Globus pallidus (tissue), 1 donor: ENCODE measurements at regions not wholly inside any gene's neighbourhood (a gene's known extent, or its start where the extent isn't known, plus 50 kb on each side); places are given as distances from the start of the nearest gene placed in this dataset.
"Not testable (repeated sequence)": the region's sequence is repeated elsewhere in the genome, so short reads cannot be mapped to it uniquely, and the experiment has no call there.

Experiments used
- DNase-seq: peaks from one replicate; pipeline ENCODE4 v3.0.0-alpha.2; 2015; ENCODE audit warnings: low spot score

DNA sequence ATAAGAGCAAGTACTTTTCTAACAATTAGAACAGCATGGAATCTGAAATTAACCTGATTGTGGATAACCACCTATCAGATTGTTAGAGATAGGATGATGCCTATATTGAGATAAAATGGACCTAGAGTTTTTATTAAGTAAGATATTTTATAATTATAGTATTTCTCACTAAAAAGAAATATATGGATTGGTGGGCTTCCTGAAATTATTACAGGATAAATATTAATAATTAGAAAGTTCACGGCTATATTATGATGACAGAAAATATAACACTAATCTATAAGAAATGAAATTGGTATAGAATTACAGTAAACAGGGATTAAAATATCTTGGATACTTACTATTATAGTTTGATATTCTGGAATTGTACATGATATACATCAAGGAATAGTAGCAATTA, 378.0 kb upstream of the SPRY2 start:
- DNase-seq: no peak

- DNase-seq: no peak
Observed at GRCh38 chr13:80717776-80718175, 376.9 kb upstream of the SPRY2 start.

DNA sequence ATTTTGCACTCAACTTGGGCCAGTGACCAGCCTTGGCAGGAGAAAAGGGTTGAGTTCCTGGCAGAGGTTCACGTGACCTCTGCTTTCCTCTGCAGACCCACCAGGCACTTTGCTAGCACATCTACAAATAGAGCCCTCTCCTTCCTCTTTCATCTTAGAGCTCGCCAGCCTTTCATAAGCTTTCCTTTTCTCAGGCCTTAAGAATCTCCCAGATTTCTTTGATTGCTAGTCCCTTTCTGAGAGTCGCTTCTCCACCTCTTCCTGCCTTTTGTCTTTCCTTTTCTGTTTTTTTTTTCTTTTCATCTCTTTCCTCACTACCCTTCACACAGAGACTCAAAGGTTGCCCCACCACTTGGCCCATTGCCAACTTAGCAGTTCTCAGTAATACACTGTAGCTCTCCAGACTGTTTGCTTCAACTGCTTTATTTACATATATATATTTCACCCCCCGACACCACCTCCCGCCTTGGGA, 375.7 kb upstream of the SPRY2 start:
- peak; percentile 30 for DNase-seq

GRCh38 chr13:80712026-80712425, 371.1 kb upstream of the SPRY2 start:
- no peak for DNase-seq

DNA sequence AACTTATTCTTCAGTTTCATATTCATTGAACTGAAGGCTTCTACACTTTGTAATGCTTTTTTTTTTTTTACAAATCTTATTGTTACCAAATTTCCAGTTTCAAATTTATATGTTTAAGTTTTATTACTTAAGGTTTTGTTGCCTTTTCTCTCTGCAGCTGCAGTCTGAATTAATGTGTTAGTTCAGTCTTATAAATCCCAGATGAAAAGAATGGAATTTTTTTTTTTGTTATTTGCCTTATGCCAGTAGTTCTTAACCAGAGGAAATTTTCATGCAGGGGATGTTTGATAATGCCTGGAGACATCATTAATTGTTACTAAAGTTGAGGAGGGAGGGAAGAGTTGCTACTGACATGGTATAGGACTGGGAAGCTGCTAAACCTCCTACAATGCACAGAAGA, 367.9 kb upstream of the SPRY2 start:
- DNase-seq: no peak

DNA sequence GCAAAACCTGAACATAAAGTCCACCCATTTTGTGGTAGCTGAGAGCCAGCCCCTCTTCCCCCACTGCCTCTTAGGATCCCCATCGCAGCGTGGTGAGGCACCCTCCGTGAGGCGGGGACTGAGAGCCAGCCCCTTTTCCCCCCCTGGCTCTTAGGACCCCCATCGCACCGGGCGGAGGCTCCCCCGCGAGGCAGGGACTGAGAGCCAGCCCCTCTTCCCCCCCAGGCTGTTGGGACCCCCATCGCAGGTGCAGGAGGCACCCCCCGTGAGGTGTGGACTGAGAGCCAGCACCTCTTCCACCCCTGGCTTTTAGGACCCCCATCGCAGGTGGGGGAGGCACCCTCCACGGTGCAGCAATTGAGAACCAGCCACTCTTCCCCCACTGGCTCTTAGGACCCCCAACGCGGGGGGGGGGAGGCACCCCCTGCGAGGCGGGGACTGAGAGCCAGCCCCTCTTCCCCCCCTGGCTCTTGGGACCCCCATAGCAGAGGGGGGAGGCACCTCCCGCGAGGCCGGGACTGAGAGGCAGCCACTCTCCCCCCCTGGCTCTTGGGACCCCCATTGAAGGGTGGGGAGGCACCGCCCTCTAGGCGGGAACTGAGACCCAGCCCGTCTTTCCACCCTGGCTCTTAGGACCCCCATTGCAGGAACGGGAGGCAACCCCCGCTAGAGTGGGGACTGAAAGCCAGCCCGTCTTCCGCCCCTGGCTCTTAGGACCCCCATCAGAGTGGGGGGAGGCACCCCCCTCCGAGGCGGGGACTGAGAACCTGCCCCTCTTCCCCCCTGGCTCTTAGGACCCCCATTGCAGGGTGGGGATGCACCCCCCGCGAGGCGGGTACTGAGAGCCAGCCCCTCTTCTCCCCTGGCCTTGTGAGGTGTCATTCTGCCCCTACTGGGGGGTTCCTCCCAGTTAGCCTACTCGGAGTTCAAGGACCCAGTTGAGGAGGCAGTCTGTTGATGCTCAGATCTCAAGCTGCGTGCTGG, 366.4 kb upstream of the SPRY2 start:
- no peak for DNase-seq

DNA sequence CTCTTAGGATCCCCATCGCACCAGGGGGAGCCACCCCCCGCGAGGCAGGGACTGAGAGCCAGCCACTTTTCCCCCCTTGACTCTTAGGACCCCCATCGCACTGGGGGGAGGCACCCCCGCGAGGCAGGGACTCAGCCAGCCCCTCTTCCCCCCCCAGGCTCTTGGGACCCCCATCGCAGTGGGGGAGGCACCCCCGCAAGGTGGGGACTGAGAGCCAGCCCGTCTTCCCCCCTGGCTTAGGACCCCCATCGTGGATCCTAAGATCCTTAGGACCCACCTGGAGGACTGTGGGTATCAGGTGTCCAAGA, 365.2 kb upstream of the SPRY2 start:
- no peak for DNase-seq

- DNase-seq: no peak
Observed at GRCh38 chr13:80705371-80706163, 364.6 kb upstream of the SPRY2 start.

DNA sequence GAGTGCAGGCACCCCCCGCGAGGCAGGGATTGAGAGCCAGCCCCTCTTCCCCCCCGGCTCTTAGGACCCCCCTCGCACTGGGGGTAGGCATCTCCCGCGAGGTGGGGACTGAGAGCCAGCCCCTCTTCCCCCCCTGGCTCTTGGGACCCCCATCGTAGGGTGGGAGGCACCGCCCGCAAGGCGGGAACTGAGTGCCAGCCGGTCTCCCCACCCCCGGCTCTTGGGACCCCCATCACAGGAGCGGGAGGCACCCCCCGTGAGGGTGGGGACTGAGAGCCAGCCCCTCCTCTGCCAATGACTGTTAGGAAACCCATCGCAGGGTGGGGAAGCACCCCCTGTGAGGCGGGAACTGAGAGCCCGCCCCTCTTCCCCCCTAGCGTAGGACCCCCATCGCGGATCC, 363.4 kb upstream of the SPRY2 start:
- no peak for DNase-seq

DNA sequence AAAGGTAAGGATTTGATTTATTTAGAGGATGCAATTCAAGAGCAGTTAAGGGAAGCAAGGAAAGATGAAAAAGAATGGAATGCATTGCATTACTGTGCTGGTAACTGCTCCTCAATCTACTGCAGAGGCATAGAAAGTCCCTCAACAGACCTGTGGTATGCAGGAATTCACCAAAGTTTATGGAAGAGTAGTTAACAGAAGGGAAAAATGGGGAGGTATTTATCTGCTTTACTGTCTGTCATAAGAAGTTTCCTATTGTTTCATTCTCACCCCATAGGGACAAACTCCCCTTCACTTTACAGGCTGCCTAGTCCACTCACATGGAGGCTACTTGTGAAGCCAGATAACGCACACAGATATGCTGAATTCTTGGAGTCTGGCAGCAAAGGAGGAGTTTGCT, 354.9 kb upstream of the SPRY2 start:
- DNase-seq: no peak

DNA sequence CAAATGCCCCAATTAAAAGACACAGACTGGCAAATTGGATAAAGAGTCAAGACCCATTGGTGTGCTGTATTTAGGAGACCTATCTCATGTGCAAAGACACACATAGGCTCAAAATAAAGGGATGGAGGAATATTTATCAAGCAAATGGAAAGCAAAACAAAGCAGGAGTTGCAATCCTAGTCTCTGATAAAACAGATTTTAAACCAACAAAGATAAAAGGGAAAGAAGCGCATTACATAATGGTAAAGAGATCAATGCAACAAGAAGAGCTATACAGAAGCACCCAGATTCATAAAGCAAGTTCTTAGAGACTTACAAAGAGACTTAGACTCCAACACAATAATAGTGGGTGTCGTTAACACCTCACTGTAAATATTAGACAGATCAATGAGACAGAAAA, 350.9 kb upstream of the SPRY2 start:
- not testable (repeated sequence) for DNase-seq

DNA sequence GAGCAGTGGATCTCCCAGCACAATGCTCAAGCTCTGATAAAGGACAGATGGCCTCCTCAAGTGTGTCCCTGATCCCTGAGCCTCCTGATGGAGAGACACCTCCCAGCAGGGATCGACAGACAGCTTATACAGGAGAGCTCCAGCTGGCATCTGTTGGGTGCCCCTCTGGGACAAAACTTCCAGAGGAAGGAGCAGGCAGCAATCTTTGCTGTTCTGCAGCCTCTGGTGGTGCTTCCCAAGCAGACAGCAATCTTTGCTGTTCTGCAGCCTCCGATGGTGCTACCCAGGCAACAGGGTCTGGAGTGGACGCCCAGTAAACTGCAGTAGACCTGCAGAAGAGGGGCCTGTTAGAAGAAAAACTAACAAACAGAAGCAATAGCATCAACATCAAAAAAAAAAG, 349.3 kb upstream of the SPRY2 start:
- DNase-seq: no peak

- no peak for DNase-seq
Observed at GRCh38 chr13:80688593-80688992, 347.7 kb upstream of the SPRY2 start.

DNA sequence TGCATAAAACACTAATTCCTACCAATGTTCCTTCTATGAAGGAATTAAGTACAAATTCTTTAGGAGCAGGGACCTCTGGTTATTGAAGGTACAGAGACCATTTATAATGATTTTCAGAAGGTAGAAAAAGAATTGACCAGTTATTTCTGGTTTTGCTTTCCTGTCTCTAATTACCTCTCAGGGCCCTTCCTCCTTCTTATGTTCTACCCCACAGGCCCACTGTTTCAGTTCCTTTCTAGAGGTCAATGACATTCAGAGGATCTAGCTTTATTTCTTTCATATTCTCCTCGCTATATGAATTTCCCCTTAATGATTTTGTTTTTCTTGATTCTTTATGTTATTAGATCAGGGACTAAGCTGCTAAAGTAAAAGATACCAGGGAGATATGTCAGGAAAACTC, 345.0 kb upstream of the SPRY2 start:
- no peak for DNase-seq

DNA sequence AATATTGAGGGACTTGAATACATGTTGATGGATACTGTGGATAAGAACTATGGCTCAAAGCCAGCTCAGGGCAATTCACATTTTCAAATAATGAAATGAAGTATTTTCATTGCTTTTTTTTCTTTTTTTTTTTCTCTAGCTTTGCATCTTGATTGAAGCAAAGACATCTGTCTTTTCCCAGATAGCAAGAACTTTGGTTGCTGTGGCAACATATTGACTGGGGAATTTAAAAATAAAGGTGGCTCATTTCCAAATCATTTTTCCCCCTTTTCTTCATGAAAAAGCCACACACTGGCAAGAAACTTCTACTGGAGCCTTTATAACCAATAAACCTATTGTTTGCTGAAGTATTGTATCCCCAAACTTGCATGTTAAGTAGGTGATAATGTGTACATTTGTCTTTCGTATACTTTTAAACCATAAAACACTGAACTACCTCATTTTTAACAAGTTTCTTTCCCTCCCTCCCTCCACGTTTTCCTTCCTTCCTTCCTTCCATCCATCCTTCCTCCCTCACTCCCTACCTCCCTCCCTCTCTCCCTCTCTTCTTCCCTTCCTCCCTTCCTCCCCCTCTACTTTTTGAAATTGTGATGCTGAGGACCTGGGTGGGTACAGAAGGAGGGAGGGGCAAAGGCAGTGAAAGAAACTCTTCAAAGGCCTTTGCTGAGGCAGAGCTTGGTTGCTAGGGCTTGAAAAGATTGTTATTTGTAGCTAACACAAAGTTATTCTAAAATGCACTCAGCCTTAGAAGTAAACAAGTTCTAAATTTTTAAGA, 343.5 kb upstream of the SPRY2 start:
- DNase-seq: peak; percentile 7

- DNase-seq: no peak
Observed at GRCh38 chr13:80680786-80681366, 339.9 kb upstream of the SPRY2 start.

- DNase-seq: no peak
Observed at GRCh38 chr13:80679423-80679822, 338.5 kb upstream of the SPRY2 start.

GRCh38 chr13:80677227-80677626, 336.3 kb upstream of the SPRY2 start:
- DNase-seq: no peak

DNA sequence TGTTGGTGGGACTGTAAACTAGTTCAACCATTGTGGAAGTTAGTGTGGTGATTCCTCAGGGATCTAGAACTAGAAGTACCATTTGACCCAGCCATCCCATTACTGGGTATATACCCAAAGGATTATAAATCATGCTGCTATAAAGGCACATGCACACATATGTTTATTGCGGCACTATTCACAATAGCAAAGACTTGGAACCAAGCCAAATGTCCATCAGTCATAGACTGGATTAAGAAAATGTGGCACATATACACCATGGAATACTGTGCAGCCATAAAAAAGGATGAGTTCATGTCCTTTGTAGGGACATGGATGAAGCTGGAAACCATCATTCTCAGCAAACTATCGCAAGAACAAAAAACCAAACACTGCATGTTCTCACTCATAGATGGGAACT, 334.5 kb upstream of the SPRY2 start:
- DNase-seq: not testable (repeated sequence)

DNA sequence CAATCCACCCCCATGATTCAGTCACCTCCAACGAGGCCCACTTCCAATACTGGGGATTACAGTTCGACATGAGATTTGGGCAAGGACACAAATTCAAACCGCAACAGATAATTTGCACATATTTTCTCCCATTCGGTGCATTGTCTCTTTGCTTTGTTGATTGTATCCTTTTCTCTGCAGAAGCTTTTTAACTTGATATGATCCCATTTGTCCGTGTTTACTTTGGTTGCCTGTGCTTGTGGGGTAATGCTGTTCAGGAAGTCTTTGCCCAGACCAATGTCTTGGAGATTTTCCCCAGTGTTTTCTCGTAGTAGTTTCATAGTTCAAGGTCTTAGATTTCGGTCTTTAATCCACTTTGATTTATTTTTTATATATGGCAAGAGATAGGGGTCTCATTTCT, 330.8 kb upstream of the SPRY2 start:
- no peak for DNase-seq

GRCh38 chr13:80669112-80669511, 328.2 kb upstream of the SPRY2 start:
- DNase-seq: no peak

GRCh38 chr13:80668452-80668851, 327.5 kb upstream of the SPRY2 start:
- DNase-seq: no peak
